A673 (cell line): ENCODE measurements at regions not wholly inside any gene's neighbourhood (a gene's known extent, or its start where the extent isn't known, plus 50 kb on each side); places are given as distances from the start of the nearest gene placed in this dataset.

Source experiments
- BruUV-seq: library from RNA; stranded (reverse); fragments of 400-500 nt; replicated peaks from 2 replicates; lab custom pipeline; 2021; lab: Mats Ljungman, UMichigan
- CTCF ChIA-PET: fragments of 300-600 bp; sonication (Branson Sonifier 250); formaldehyde crosslinking; loops from one replicate; lab custom pipeline; 2022; ENCODE audit warnings: antibody characterized with exemption; lab: Charles Lee
- POLR2A ChIA-PET: fragments of 300-600 bp; sonication (Branson Sonifier 250); formaldehyde crosslinking; loops from one replicate; lab custom pipeline; 2022; ENCODE audit warnings: antibody characterized with exemption; ENCODE audit not compliant: low non-redundant PET; lab: Charles Lee
- DNase-seq: peaks from one replicate; pipeline ENCODE4 v3.0.0-alpha.2; 2015; ENCODE audit warnings: low spot score
- H3K27ac ChIP-seq: fragments of 200-600 bp; sonication (generic); 2 replicates; pipeline ENCODE4 v1.5.1; 2016; ENCODE audit warnings: mixed run types, low read depth, mild to moderate bottlenecking, mixed read lengths, antibody characterized with exemption, low read length; ENCODE audit not compliant: poor library complexity, severe bottlenecking
- H3K27me3 ChIP-seq: fragments of 200-600 bp; sonication (generic); replicated peaks from 2 replicates; pipeline ENCODE4 v1.6.1; 2017; ENCODE audit warnings: mixed run types, low read depth, mild to moderate bottlenecking, mixed read lengths, antibody characterized with exemption, low read length; ENCODE audit not compliant: insufficient read depth, poor library complexity
- H3K36me3 ChIP-seq: fragments of 200-600 bp; sonication (generic); 2 replicates; pipeline ENCODE4 v1.6.1; 2016; ENCODE audit warnings: mixed run types, mild to moderate bottlenecking, mixed read lengths, antibody characterized with exemption, low read length; ENCODE audit not compliant: insufficient read depth, poor library complexity, severe bottlenecking
- H3K4me1 ChIP-seq: fragments of 200-600 bp; sonication (generic); 2 replicates; pipeline ENCODE4 v1.6.1; 2017; ENCODE audit warnings: mixed run types, mild to moderate bottlenecking, mixed read lengths, antibody characterized with exemption, low read length; ENCODE audit not compliant: insufficient read depth, poor library complexity, severe bottlenecking
- H3K4me3 ChIP-seq: fragments of 200-600 bp; sonication (generic); 2 replicates; pipeline ENCODE4 v1.5.1; 2016; ENCODE audit warnings: low read depth, mixed run types, mild to moderate bottlenecking, mixed read lengths, low read length; ENCODE audit not compliant: poor library complexity, severe bottlenecking
- H3K9me3 ChIP-seq: fragments of 200-600 bp; sonication (generic); 2 replicates; pipeline ENCODE4 v1.6.1; 2016; ENCODE audit warnings: mixed run types, low read depth, mild to moderate bottlenecking, mixed read lengths, antibody characterized with exemption, low read length; ENCODE audit not compliant: poor library complexity, severe bottlenecking
- CTCF ChIP-seq: fragments of 300-800, 200-600 bp; sonication (generic); conservative IDR thresholded peaks from 2 replicates; pipeline ENCODE4 v1.5.1; 2017; ENCODE audit warnings: low read depth, mild to moderate bottlenecking, antibody characterized with exemption, low read length, moderate library complexity, mixed read lengths
- EZH2 ChIP-seq: fragments of 200-600 bp; sonication (generic); IDR thresholded peaks from 2 replicates; pipeline ENCODE4 v1.6.1; 2017; ENCODE audit warnings: borderline replicate concordance, low read depth, mild to moderate bottlenecking, mixed read lengths, antibody characterized with exemption, low read length; ENCODE audit not compliant: poor library complexity, severe bottlenecking
- intact Hi-C: fragments of 100-400 bp; cut with micrococcal nuclease; formaldehyde crosslinking; loops from one replicate; pipeline ENCODE4 v1.10.0; 2022; ENCODE audit not compliant: unreplicated experiment

GRCh38 chr6:21856844-21857243, 263.3 kb downstream of the SOX4 start:
- Histone ChIP-seq H3K27me3 (no peaks in the 10 kb centered on the region), H3K4me1 (no peaks in the 10 kb centered on the region), H3K27ac (no peak overlapping the region), H3K4me3 (no peak overlapping the region), H3K36me3 (no peaks in the 10 kb centered on the region), H3K9me3 (no peaks in the 10 kb centered on the region)
- intact Hi-C loops = no loop called here
- no peak for DNase-seq
- ChIA-PET CTCF (no interaction called here), POLR2A (interaction anchor here (0.7 kb wide), 1 partner anchor 110 kb away, joined by 3 read pairs; no protein-coding TSS in a partner anchor)
- BruUV-seq = no TSS peak
- TF ChIP-seq EZH2 = no peak
- TF ChIP-seq CTCF = no peak

GRCh38 chr6:21858076-21858475, 264.5 kb downstream of the SOX4 start:
- no peak overlapping the region for H3K27ac ChIP-seq
- H3K27me3 ChIP-seq = no peaks in the 10 kb centered on the region
- no TSS peak for BruUV-seq
- no peaks in the 10 kb centered on the region for H3K4me1 ChIP-seq
- no peaks in the 10 kb centered on the region for H3K9me3 ChIP-seq
- CTCF ChIA-PET = no interaction called here
- no peak for DNase-seq
- POLR2A ChIA-PET = no interaction called here
- no peak overlapping the region for H3K4me3 ChIP-seq
- intact Hi-C loops = no loop called here
- TF ChIP-seq EZH2 (no peak), CTCF (no peak)
- H3K36me3 ChIP-seq = no peaks in the 10 kb centered on the region

- Histone ChIP-seq H3K27ac (no peak overlapping the region), H3K36me3 (no peaks in the 10 kb centered on the region), H3K4me1 (no peaks in the 10 kb centered on the region), H3K27me3 (no peaks in the 10 kb centered on the region), H3K9me3 (no peaks in the 10 kb centered on the region), H3K4me3 (no peak overlapping the region)
- ChIA-PET POLR2A (no interaction called here), CTCF (no interaction called here)
- TF ChIP-seq CTCF (no peak), EZH2 (no peak)
- no TSS peak for BruUV-seq
- intact Hi-C loops = no loop called here
- no peak for DNase-seq
Measured at GRCh38 chr6:21859193-21859735, 265.7 kb downstream of the SOX4 start.
